ENCODE measurements at regions not wholly inside any gene's neighbourhood (a gene's known extent, or its start where the extent isn't known, plus 50 kb on each side); places are given as distances from the start of the nearest gene placed in this dataset.

DNA sequence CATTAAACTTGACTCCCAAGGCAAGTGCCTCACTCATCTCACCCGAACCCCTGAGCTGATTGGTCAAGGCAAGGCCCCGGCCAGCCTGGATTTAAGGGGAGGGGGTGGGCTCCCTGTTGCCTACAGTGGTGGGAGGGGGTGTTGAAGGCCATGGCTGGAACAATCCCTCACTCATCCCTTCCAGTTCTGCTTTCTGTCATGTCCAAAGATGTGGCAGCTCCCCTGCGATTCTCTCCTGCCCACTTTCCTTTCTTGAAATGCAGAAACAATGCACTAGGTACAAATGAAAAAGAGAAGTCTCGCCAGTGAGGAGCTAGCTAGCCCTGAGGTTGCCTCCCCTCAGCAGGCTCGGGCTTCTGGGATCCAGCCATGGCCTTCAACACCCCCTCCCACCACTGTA lies 240.9 kb downstream of the SYK start:
- DNase-seq = no peak

DNA sequence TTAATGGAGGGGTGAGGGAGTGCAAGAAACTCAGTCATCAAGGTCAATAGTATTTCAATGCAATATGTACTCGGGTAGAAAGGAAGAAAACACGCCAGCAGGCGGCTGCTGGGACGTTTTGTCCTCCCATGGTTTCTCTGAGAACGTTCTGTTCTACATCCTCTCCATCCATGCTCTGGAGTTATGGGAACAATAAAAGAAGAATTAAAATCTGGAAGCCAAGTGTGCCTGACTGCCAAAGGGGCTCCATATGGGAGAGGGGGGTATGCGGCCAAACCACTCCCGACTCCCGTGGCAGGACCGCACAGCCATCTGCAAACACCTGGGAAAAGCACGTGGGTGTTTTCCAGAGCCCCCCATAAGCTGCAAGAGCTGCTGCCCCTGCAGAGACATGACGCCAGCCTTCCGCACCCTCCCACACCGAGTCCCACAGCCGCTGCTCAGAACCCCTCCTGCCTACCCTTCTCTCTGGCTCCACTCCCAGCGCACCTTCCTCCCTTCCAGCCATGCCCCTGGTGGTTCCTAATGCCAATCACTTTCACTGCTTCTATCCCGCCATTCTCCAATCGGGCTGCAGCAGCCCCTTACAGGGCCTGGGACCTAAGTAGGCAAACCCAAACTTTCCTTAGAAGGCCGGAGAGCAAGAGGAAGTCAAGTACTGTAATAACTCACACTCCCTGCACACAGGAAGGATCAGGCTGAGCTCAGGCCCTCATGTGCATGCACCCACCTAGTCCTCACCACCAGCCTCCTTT lies 241.6 kb downstream of the SYK start:
- no peak for DNase-seq

DNA sequence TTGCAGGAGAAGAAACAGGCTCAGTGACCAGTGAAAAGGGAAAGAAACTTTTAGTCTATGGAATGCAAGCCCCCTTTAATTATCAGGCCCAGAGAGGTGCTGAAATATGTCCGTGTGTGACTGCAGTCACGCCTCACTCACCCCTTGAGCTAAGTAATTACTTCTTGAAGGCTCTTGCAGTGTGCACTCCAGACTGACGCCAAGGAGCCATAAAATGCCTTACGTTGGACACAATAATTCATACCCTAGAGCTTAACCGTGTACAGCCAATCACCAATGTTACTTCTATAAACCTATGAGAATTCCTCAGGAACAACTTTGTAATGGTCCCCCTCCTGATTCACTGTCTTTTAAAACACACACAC lies 242.2 kb downstream of the SYK start:
- DNase-seq = no peak

DNA sequence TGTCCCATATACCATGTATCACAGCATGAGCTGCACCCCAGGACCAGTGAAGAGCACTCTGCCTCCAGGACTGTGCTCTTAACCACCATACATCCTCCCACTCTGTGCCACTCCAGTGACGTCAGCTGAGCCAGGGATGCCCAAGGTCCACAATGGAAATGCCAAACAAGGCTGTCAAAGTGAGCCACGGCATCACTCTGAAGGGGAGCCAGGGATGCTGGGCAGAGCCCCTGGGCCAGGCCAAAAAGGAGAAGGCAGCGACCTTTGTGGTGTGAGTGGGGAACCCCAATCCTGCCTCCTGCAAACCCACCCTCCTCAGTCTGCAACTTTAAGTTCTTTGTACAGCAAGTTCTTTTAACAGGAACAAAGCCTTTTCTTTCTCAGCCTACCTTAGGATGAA lies 242.7 kb downstream of the SYK start:
- DNase-seq = no peak

DNA sequence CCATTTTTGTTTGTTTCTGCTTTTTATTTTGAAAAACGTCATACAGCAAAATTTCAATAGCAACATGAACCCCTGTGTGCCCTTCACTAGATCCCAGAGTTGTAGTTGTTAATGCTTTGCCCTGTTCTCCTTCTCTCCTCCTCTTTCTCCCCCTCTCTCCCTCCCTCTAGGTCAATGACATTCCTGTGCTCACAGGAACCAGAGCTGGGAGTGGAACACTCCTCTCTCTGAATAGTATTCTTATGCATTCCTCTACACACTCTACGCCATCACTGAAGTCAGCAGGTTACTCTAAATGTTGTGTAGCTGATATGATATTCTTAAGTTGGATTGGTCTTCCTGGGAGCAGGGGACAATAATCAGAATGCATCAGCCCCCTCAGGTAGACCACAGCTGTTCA lies 243.4 kb downstream of the SYK start:
- no peak for DNase-seq

DNA sequence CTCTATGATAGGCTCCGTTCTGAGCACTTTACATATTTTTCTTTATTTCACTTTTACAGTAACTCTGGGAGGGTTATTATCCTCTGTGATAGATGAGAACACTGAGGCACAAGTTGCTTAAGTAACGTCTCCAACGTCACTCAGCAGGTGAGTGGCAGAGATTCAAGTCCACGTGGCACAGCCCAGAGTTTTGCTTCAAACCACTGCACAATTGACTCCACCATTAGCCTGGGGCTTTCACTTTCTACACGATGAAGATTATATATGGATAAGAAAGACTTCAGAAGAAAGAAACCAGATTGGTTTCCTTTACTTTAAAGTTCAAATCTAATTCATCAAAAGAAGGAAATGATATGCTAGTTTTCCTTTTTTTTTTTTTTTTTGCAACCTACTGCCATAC lies 245.9 kb downstream of the SYK start:
- no peak for DNase-seq

DNA sequence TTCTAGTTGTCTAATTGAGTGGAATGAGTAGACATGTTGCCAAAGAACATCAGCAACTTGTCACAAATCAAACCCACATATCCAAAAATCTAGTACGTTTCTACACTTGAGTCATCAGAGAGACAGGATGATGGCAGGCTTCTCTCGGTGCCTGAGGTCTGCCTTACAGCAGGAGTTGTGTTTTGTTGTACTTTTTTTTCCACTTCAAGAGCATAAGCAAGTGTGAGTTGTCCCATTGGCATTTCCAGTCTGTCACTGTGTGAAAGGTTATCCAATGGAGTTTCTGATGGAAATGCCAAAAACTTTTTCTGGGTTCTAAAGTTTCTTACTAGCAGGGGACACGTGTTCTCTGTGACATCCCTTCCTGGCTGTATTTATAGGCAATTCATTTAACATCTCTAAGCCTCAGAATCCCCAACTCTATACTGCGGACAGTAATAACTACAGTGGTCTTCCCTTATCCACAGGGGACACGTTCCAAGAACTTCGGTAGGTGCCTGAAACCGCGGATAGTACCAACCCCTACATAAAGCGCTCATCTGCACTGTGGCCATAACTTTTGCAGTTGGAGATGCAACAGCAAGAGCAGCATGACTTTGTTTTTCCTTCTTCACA lies 246.5 kb downstream of the SYK start:
- DNase-seq = no peak

DNA sequence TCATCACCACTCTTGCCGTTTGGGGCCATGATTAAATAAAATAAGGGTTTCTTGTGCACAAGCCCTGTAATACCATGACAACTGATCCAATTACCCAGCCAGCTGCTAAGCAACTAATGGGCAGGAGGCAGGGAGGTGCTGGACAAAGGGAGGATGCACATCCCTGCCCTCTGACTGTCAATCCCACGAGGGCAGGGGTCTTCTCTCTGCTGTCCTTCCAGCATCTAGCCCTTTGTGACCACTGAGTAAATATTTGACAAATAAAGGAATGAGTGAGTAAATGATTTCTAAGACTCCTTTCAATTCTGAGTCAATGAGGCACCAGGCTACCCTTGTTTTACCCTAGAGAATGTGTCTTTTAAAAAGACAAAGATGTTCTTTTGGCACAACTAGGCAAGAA lies 247.1 kb downstream of the SYK start:
- DNase-seq = no peak

DNA sequence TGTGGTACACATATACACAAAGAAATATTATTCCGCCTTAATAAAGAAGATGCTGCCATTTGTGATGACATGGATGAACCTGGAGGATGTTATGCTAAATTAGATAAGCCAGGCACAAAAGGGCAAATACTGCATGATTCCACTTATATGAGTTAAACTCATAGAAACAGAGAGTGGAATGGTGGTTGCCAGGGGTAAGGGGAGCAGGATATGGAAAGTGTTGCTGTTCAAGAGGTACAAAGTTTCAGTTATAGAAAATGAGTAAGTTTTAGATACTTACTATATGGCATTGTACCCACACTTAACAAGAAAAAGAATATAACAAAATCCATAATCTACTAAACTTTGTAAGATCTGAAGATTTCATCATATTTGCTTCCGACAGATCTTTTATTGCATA lies 252.2 kb downstream of the SYK start:
- no peak for DNase-seq

DNA sequence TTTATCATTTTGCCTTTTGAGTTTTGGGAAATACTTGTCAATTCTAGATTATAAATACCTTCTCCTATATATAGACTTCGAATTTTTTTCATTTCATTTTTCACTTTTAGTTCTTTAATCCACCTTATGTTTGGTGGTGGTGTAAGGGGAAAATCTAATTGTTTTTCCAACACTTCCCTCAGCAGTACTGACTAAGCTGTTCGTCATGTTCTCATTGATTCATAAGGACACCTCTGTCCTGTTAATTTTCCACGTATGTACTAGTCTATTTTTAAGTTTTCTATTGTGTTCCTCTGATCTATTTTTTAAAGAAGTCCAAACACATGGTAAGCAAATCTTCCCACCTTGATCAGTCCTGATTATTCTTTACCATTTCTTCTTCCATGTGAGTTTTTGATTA lies 254.2 kb downstream of the SYK start:
- no peak for DNase-seq

DNA sequence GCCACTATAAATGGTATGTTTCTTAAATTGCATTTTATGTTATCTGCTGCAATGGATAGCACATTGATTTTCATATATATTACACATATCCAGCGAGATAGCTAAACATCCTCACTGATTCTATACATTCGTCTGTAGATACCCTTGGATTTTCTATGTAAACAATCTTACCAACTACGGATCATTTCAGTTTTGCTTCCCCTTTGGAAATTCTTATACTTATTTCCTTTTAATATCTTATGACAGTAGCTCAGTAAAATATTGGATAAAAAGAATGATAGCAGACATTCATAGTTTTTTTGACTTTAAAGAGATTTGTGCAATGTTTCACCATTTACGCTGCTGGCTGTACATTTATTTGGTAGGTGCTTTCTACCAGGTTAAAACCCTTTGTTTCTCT lies 254.9 kb downstream of the SYK start:
- DNase-seq = no peak

DNA sequence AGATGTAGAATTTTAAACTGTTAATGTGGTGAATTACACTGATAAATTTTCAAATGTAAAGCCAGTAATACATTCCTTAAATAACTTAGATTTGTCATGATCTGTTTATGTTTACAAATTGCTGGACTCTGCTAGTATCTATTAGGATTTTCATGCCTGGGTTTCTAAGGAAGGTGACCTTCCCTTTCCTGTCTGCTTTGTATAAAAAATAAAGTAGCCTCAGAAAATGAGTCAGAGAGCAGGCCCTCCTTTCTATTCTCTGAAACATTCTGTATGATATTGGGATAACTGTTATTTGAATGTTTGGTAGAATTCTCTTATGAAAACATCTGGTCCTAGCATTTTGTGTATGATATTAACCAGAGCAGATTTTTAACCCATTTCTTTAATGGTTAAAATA lies 255.3 kb downstream of the SYK start:
- DNase-seq = no peak

DNA sequence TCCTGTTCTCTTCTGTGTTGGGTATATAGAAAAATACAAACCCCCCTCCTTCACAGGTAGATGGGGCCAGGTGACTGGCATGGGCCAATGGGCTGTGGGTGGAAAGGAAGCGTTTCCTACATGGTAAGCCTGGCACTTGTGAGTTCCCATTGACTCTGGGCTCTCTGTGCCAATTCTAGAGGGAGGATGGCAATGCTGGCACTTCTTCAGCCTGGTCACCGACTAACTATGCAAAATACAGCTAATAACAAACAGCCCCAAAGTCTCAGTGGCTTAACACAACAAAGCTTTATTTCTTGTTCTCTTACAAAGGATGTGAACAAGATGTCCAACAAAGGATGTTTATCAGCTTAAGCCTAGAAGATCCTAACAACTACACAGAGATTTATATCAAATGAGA lies 258.1 kb downstream of the SYK start:
- no peak for DNase-seq

DNA sequence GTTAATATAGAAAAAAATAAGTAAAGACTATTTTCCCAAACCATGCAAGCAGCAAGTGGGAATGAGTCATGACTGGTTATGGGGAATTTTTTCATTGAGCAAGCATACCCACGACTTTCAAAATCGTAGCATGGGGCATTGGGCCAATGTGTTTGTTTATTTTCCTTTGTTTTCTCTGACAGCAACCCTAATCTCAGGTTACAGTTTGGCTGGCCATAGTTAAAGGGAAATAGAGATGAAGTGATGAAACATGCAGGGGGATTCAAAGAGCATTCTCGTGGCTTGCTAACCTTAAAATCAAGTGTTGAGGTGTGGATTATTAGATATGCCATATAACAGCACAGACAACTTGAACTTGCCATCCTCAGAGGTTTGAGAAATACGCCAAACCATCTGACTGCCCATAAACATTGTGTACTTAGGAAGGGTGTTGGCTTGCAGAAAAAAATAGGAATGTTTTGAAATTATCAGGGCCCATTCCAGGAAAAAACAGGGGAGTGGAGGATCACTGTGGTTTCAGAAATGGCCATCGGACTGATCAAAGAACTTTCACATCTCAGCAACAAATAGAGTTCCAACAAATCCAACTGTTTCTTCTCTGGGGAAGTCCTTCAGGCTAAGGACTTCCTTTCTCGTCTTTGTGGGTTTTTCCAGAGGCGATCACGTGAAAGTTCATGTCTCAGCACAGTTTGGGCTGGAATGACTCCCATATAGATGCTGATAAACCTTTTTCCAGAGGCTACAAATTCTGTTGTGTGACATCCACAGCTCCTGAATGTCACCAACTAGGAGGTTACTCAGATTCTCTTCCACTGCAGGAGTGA lies 259.1 kb downstream of the SYK start:
- DNase-seq = no peak

DNA sequence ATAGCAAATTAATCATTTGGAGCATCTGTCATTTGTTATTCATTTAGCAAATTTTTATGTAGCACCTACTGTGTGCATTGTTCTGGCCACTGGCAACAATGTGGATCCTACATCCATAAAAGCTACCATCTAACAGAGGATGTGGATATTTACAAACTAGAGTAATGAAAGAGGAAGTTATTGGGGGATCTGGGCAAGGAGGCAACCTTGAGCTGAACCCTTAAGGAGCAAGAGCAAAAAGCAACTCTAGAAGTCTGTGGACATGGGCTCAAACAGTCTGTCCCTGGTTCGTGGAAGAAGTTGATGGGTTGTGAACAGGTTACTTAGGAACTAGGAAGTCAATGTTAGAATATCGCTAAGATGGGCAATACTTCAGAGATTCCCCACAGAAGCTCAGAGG lies 259.9 kb downstream of the SYK start:
- no peak for DNase-seq

DNA sequence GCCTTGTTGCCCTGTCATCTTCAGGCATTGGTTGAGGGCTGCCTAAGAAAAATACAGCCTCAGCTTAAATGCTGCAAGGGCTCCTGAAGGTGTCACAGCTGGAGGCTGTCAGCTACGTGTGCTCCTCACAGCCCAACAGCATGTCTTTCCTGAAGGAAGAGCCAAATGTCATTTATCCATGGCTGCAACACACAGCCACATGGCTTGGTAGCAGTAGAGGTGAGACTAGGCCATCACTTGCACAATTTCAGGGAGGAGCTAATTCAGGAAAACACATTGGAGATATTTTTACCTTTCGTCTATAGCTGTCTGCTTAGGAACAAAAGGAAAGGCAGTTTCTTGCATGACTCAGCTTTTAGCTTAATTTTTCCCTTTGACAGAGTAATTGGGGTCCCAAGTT lies 260.7 kb downstream of the SYK start:
- DNase-seq = no peak

DNA sequence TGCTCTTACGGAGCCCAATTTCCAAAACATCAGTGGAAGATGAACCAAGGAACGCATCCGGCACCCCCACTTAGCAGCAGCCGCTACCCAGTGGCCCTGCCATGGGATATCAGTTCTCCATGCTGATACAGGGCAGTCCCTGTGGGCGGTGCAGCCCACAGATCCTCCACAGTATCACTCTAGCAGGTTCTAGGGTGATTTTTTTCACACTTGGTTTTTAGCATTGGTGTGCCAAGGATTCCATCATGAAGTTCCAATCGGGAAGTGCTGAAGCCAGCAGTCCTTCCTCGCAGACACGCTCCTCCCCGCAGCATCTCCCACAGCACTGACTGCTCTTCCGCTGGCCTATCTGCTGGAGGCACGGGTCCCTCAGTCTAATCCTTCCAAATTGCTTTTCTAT lies 261.9 kb downstream of the SYK start:
- no peak for DNase-seq

DNA sequence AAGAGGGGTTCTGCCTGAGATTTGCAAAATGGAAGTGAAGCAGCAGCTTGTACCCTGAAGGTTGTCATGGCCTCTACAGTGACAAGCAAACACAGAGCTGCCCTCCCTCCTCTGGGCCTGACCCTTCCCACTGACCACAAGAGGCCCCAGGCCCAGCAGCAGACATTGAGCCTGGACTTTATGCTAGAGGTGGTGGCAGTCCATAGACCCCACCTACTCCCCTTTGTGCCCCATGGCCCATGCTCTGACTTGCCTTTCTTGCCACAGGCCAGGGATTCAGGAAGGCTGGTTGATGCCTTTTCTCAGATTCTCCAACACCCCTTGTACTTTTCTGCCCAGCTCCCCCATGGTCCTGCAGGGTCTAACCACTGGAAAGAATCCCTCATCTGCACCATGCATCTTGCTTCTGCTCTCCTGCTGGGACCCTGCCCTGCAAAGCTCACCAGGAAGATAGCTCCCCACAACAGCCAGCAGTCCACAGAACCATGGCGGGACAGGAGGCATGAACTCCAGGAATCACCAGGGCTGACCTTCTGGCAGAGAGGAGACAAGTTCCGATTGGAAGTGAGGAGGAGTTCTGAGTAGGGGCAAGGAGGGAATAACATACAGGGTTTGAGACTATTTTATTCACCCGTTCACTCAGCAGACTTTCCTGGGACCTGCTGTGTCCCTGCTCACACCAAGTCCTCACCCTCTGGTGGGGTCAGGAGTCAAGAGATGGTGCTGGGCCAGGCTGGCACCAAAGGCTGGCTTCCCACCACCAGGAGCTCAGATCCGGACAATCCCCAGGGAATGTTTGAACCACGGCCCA lies 263.8 kb downstream of the SYK start:
- no peak for DNase-seq

DNA sequence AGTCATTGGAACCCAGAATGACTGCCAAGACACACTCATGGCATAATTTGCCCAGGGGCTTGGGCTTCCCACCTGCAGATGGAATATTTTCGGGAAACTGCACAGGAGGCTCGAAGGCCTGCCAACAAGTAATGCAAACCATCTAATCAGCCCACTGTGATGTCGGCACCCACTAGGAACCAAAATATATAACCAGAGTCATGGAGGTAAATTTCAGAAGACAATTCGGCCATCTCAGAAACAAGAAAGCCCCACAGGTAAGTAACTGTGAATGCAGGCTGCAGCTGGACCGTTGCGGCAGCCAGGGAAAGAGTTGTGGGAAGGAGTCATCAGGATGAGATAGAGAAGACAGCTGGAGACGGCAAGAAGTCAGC lies 264.4 kb downstream of the SYK start:
- DNase-seq = no peak

DNA sequence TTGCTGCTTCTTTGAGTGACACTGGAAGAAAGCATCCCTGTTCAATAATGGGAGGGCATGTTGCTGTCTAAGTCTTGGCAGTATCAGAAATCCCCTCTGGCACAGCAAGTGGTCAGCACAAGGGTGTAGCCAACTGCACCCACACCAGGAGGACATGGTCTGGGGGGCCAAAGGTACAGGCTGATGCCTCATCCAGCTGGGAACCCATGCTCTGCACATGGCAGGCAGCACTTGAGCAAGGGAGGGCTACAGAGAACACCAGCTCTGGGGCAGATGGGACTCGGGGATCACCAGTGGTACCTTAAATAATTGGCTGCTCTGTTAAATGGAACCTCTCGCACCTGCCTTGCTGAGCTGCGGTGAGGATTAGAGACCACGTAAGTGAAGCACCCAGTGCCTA lies 265.2 kb downstream of the SYK start:
- no peak for DNase-seq

DNA sequence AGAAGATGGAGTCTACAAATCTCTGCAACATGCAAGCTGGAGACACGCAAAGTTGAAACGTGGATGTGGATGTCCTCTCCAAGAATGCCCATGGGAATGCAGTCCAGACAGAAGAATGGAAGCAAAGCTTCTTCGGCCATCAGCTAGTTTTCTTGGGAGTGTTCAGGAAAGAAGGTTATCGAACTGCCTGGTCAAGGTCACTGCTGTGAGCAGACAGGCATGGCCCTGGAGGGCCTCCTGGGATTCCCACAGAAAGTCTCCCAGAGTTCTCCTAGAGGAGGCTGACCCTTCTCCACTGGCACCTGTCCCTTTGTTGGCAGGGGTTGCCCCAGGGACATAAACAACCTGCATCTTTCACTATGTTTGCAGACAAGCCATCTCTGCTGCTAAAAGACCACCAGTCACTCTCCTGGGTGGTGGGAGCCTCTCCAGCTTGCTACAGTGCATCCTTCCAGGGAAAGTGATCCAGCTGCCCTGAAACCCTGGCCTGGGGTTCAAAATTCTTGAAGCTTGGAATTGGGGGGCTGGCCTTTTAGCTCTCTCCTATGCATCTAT lies 265.8 kb downstream of the SYK start:
- no peak for DNase-seq

DNA sequence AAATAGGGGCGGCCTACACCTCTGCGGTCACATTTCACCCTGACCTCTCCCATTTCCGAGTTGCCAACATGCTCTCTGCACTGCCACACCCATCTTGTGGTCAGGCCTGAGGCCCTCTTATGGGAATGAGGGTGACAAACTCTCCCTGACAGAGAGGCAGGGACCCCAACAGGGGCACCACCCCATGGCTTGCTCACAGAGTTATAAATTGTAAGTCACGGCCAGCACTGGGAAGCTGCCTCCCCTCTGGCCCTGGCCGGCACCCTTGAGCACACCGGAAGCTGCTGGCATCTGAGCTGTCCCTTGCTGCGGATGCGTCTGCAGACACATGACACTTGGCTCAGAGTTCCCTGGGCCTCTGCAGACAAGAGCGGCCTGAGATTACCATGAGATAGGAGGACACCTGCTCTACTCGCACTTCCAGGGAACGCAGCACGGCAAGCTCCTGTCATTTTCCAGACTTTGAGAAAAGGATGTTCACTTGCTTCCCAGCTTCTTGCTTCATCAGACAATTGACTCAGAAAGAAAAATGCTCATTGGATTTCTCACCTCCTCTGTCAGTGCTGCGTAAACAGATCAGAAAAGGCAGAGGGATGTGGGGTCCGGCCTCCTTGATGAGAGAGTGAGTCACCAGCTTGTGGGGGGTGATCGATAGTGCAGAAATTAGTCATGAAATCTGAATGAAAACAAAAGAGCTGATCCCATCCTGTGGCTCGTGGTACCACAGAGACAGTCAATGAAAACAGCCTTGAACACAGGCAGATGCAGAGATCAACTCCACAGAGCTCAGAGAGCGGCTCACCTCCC lies 269.8 kb downstream of the SYK start:
- no peak for DNase-seq

Measured in NCI-H526 (cell line).